ENCODE measurements at regions not wholly inside any gene's neighbourhood (a gene's known extent, or its start where the extent isn't known, plus 50 kb on each side); places are given as distances from the start of the nearest gene placed in this dataset.

- POLR2A ChIA-PET (ENCODE audit: partially characterized antibody): interaction anchor here (0.9 to 11.4 kb wide), 7 partner anchors 10 to 475 kb away, joined by 3 to 198 read pairs (median 7); no protein-coding TSS in a partner anchor
- Mint-ChIP-seq H3K27ac (peak overlapping the region in 4 of 7 donors; percentile 20 to 96 (median 66)), H3K4me3 (peak overlapping the region in 2 of 8 donors; percentile 21 to 50), H3K27me3 (peaks cover 2% of the 10 kb centered on the region in 2 donors), H3K9me3 (peaks cover 0 to 5% (median 2%) of the 10 kb centered on the region in 8 donors), H3K4me1 (peaks cover 29 to 50% (median 42%) of the 10 kb centered on the region in 4 donors), H3K36me3 (peaks cover 0 to 3% of the 10 kb centered on the region in 2 donors)
- peaks cover 38% of the 10 kb centered on the region for H3K4me1 ChIP-seq (ENCODE audit: insufficient read depth, low read length)
- H3K27ac ChIP-seq (ENCODE audit: low read depth, low read length): no peak overlapping the region
- H3K27me3 ChIP-seq (ENCODE audit: insufficient read depth, low read length): no peaks in the 10 kb centered on the region
- no peak overlapping the region for H3K4me3 ChIP-seq (ENCODE audit: low read length in 2 of 2)
- CTCF ChIA-PET (ENCODE audit: partially characterized antibody): interaction anchor here (1.2 to 7.1 kb wide), 6 partner anchors 9 to 474 kb away, joined by 3 to 57 read pairs (median 11); no protein-coding TSS in a partner anchor
- no peak for DNase-seq
- intact Hi-C loops (cut with micrococcal nuclease): loop anchor here (2.0 kb wide), 1 partner anchor 16 kb away; no protein-coding TSS in a partner anchor
- no peaks in the 10 kb centered on the region for H3K36me3 ChIP-seq (ENCODE audit: insufficient read depth, low read length)
- H3K9me3 ChIP-seq (ENCODE audit: control insufficient read depth in 1 of 2, low read length in 2 of 2): no peaks in the 10 kb centered on the region
These were observed 118.5 kb upstream of the BACH2 start for GRCh38 chr6:90415178-90415577.

GRCh38 chr6:90414352-90414751 lies 117.7 kb upstream of the BACH2 start:
- H3K4me3 ChIP-seq (ENCODE audit: low read length in 2 of 2): no peak overlapping the region
- H3K27me3 ChIP-seq (ENCODE audit: insufficient read depth, low read length): no peaks in the 10 kb centered on the region
- H3K4me1 ChIP-seq (ENCODE audit: insufficient read depth, low read length): peaks cover 38% of the 10 kb centered on the region
- H3K36me3 Mint-ChIP-seq: peaks cover 0 to 3% of the 10 kb centered on the region in 2 donors
- no peak overlapping the region for H3K27ac ChIP-seq (ENCODE audit: low read depth, low read length)
- intact Hi-C loops (cut with micrococcal nuclease): loop anchor here (2.0 to 5.0 kb wide), 4 partner anchors 16 to 1332 kb away; partner anchors contain the start of gene PNRC1
- POLR2A ChIA-PET (ENCODE audit: partially characterized antibody): interaction anchor here (0.9 to 11.4 kb wide), 12 partner anchors 10 to 474 kb away, joined by 3 to 198 read pairs (median 5); no protein-coding TSS in a partner anchor
- no peaks in the 10 kb centered on the region for H3K9me3 ChIP-seq (ENCODE audit: control insufficient read depth in 1 of 2, low read length in 2 of 2)
- H3K9me3 Mint-ChIP-seq: peaks cover 0 to 5% (median 2%) of the 10 kb centered on the region in 8 donors
- H3K4me3 Mint-ChIP-seq: peak overlapping the region in 7 of 8 donors; percentile 79 to 93 (median 84)
- CTCF ChIA-PET (ENCODE audit: partially characterized antibody): interaction anchor here (1.0 to 7.1 kb wide), 7 partner anchors 10 to 474 kb away, joined by 4 to 57 read pairs (median 6); no protein-coding TSS in a partner anchor
- no peaks in the 10 kb centered on the region for H3K36me3 ChIP-seq (ENCODE audit: insufficient read depth, low read length)
- H3K4me1 Mint-ChIP-seq: peaks cover 31 to 58% (median 43%) of the 10 kb centered on the region in 4 donors
- H3K27ac Mint-ChIP-seq: peak overlapping the region; percentile 88 to 100 (median 96)
- peaks cover 2% of the 10 kb centered on the region in 2 donors for H3K27me3 Mint-ChIP-seq
- DNase-seq: no peak

- Mint-ChIP-seq H3K27me3 (peaks cover 2% of the 10 kb centered on the region in 2 donors), H3K36me3 (peaks cover 0 to 3% of the 10 kb centered on the region in 2 donors), H3K4me3 (peak overlapping the region; percentile 79 to 93 (median 84)), H3K4me1 (peaks cover 31 to 62% (median 44%) of the 10 kb centered on the region in 4 donors), H3K9me3 (peaks cover 0 to 5% (median 2%) of the 10 kb centered on the region in 8 donors), H3K27ac (peak overlapping the region; percentile 88 to 100 (median 96))
- no peaks in the 10 kb centered on the region for H3K27me3 ChIP-seq (ENCODE audit: insufficient read depth, low read length)
- no peaks in the 10 kb centered on the region for H3K36me3 ChIP-seq (ENCODE audit: insufficient read depth, low read length)
- H3K4me1 ChIP-seq (ENCODE audit: insufficient read depth, low read length): peaks cover 38% of the 10 kb centered on the region
- POLR2A ChIA-PET (ENCODE audit: partially characterized antibody): interaction anchor here (0.6 to 11.4 kb wide), 17 partner anchors 11 to 594 kb away, joined by 3 to 198 read pairs (median 5); no protein-coding TSS in a partner anchor
- peak; percentile 80 to 91 (median 86) for DNase-seq
- H3K27ac ChIP-seq (ENCODE audit: low read depth, low read length): peak overlapping the region; percentile 34
- CTCF ChIA-PET (ENCODE audit: partially characterized antibody): interaction anchor here (1.0 to 7.1 kb wide), 8 partner anchors 10 to 473 kb away, joined by 5 to 57 read pairs (median 11); no protein-coding TSS in a partner anchor
- no peaks in the 10 kb centered on the region for H3K9me3 ChIP-seq (ENCODE audit: control insufficient read depth in 1 of 2, low read length in 2 of 2)
- peak overlapping the region; percentile 25 to 30 for H3K4me3 ChIP-seq (ENCODE audit: low read length in 2 of 2)
- intact Hi-C loops (cut with micrococcal nuclease): loop anchor here (2.0 to 5.0 kb wide), 4 partner anchors 15 to 1332 kb away; partner anchors contain the start of gene PNRC1
These were observed 117.2 kb upstream of the BACH2 start for GRCh38 chr6:90413867-90414266.

- H3K36me3 Mint-ChIP-seq: peaks cover 0 to 3% of the 10 kb centered on the region in 2 donors
- peaks cover 32 to 62% (median 44%) of the 10 kb centered on the region in 4 donors for H3K4me1 Mint-ChIP-seq
- intact Hi-C loops (cut with micrococcal nuclease): loop anchor here (5.0 kb wide), 3 partner anchors 44 to 1331 kb away; partner anchors contain the start of gene PNRC1
These were observed 116.8 kb upstream of the BACH2 start for GRCh38 chr6:90413396-90413795.

GRCh38 chr6:90412538-90413369 lies 116.1 kb upstream of the BACH2 start:
- Histone ChIP-seq H3K36me3 (ENCODE audit: insufficient read depth, low read length) (no peaks in the 10 kb centered on the region), H3K9me3 (ENCODE audit: control insufficient read depth in 1 of 2, low read length in 2 of 2) (no peaks in the 10 kb centered on the region), H3K27me3 (ENCODE audit: insufficient read depth, low read length) (no peaks in the 10 kb centered on the region), H3K4me3 (ENCODE audit: low read length in 2 of 2) (no peak overlapping the region), H3K4me1 (ENCODE audit: insufficient read depth, low read length) (peaks cover 38% of the 10 kb centered on the region), H3K27ac (ENCODE audit: low read depth, low read length) (peak overlapping the region; percentile 34)
- H3K4me3 Mint-ChIP-seq: peak overlapping the region; percentile 5 to 85 (median 54)
- H3K27ac Mint-ChIP-seq: peak overlapping the region; percentile 65 to 100 (median 88)
- POLR2A ChIA-PET (ENCODE audit: partially characterized antibody): interaction anchor here (1.3 to 11.4 kb wide), 8 partner anchors 9 to 472 kb away, joined by 3 to 198 read pairs (median 7); no protein-coding TSS in a partner anchor
- peaks cover 2% of the 10 kb centered on the region in 2 donors for H3K27me3 Mint-ChIP-seq
- intact Hi-C loops (cut with micrococcal nuclease): loop anchor here (5.0 kb wide), 3 partner anchors 45 to 1330 kb away; partner anchors contain the start of gene PNRC1
- CTCF ChIA-PET (ENCODE audit: partially characterized antibody): interaction anchor here (1.3 to 7.1 kb wide), 9 partner anchors 10 to 472 kb away, joined by 6 to 57 read pairs (median 14); no protein-coding TSS in a partner anchor
- H3K4me1 Mint-ChIP-seq: peaks cover 32 to 62% (median 44%) of the 10 kb centered on the region in 4 donors
- peaks cover 0 to 3% of the 10 kb centered on the region in 2 donors for H3K36me3 Mint-ChIP-seq
- peaks cover 0 to 5% (median 2%) of the 10 kb centered on the region in 8 donors for H3K9me3 Mint-ChIP-seq
- DNase-seq: peak in 1 of 5 donors; percentile 36

More at GRCh38 chr6:90413396-90413795, 116.8 kb upstream of the BACH2 start:
- Histone ChIP-seq H3K9me3 (ENCODE audit: control insufficient read depth in 1 of 2, low read length in 2 of 2) (no peaks in the 10 kb centered on the region), H3K4me3 (ENCODE audit: low read length in 2 of 2) (peak overlapping the region; percentile 25 to 30), H3K27me3 (ENCODE audit: insufficient read depth, low read length) (no peaks in the 10 kb centered on the region), H3K4me1 (ENCODE audit: insufficient read depth, low read length) (peaks cover 38% of the 10 kb centered on the region), H3K27ac (ENCODE audit: low read depth, low read length) (peak overlapping the region; percentile 34), H3K36me3 (ENCODE audit: insufficient read depth, low read length) (no peaks in the 10 kb centered on the region)
- CTCF ChIA-PET (ENCODE audit: partially characterized antibody): interaction anchor here (1.0 to 7.1 kb wide), 8 partner anchors 11 to 473 kb away, joined by 5 to 57 read pairs (median 11); no protein-coding TSS in a partner anchor
- H3K9me3 Mint-ChIP-seq: peaks cover 0 to 5% (median 2%) of the 10 kb centered on the region in 8 donors
- peaks cover 2% of the 10 kb centered on the region in 2 donors for H3K27me3 Mint-ChIP-seq
- peak overlapping the region; percentile 79 to 93 (median 84) for H3K4me3 Mint-ChIP-seq
- peak overlapping the region; percentile 88 to 100 (median 96) for H3K27ac Mint-ChIP-seq
- POLR2A ChIA-PET (ENCODE audit: partially characterized antibody): interaction anchor here (0.6 to 11.4 kb wide), 18 partner anchors 11 to 593 kb away, joined by 3 to 198 read pairs (median 5); no protein-coding TSS in a partner anchor
- peak in 1 of 5 donors; percentile 38 for DNase-seq

GRCh38 chr6:90411292-90411781 lies 114.7 kb upstream of the BACH2 start:
- H3K4me3 ChIP-seq (ENCODE audit: low read length in 2 of 2): no peak overlapping the region
- peaks cover 33 to 64% (median 49%) of the 10 kb centered on the region in 4 donors for H3K4me1 Mint-ChIP-seq
- peaks cover 46% of the 10 kb centered on the region for H3K4me1 ChIP-seq (ENCODE audit: insufficient read depth, low read length)
- peaks cover 0 to 3% of the 10 kb centered on the region in 2 donors for H3K36me3 Mint-ChIP-seq
- CTCF ChIA-PET (ENCODE audit: partially characterized antibody): interaction anchor here (0.9 to 7.1 kb wide), 10 partner anchors 9 to 471 kb away, joined by 3 to 57 read pairs (median 7); no protein-coding TSS in a partner anchor
- intact Hi-C loops (cut with micrococcal nuclease): loop anchor here (1.0 to 5.0 kb wide), 4 partner anchors 9 to 1329 kb away; partner anchors contain the start of gene PNRC1
- H3K9me3 ChIP-seq (ENCODE audit: control insufficient read depth in 1 of 2, low read length in 2 of 2): no peaks in the 10 kb centered on the region
- H3K4me3 Mint-ChIP-seq: peak overlapping the region in 7 of 8 donors; percentile 4 to 70 (median 48)
- H3K27ac ChIP-seq (ENCODE audit: low read depth, low read length): peak overlapping the region; percentile 31
- peak overlapping the region; percentile 51 to 96 (median 90) for H3K27ac Mint-ChIP-seq
- H3K9me3 Mint-ChIP-seq: peaks cover 0 to 5% (median 2%) of the 10 kb centered on the region in 8 donors
- POLR2A ChIA-PET (ENCODE audit: partially characterized antibody): interaction anchor here (0.5 to 11.4 kb wide), 12 partner anchors 9 to 1331 kb away, joined by 3 to 198 read pairs (median 4); partner anchors contain the start of gene PNRC1
- H3K27me3 Mint-ChIP-seq: peaks cover 2% of the 10 kb centered on the region in 2 donors
- H3K27me3 ChIP-seq (ENCODE audit: insufficient read depth, low read length): no peaks in the 10 kb centered on the region
- H3K36me3 ChIP-seq (ENCODE audit: insufficient read depth, low read length): no peaks in the 10 kb centered on the region
- peak; percentile 51 to 91 (median 56) for DNase-seq

Data from CD4-positive, alpha-beta memory T cell (primary cell).